HL-60 (cell line): ENCODE measurements at regions not wholly inside any gene's neighbourhood (a gene's known extent, or its start where the extent isn't known, plus 50 kb on each side); places are given as distances from the start of the nearest gene placed in this dataset.
"Not testable (repeated sequence)": the region's sequence is repeated elsewhere in the genome, so short reads cannot be mapped to it uniquely, and the experiment has no call there.

Experiments
- DNase-seq, 2 experiments: peaks; one replicate each; pipeline ENCODE4 v3.0.0-alpha.2; 2010 to 2020; ENCODE audit warnings: low read depth in 1 of 2, low spot score in 1 of 2
- H3K27ac ChIP-seq: fragments of 250-450 bp; sonication (Bioruptor Pico); replicated peaks from 2 replicates; pipeline ENCODE4 v1.5.1; 2020; ENCODE audit warnings: mild to moderate bottlenecking, moderate library complexity
- H3K27me3 ChIP-seq: fragments of 250-450 bp; sonication (Bioruptor Pico); 2 replicates; pipeline ENCODE4 v1.5.1; 2021; ENCODE audit warnings: mild to moderate bottlenecking, moderate library complexity; ENCODE audit not compliant: insufficient read depth, poor library complexity, severe bottlenecking
- H3K4me3 ChIP-seq: replicated peaks from 2 replicates; pipeline ENCODE4 v1.5.1; 2011; ENCODE audit warnings: mild to moderate bottlenecking, control low read depth, low read length; ENCODE audit not compliant: insufficient read depth
- CTCF ChIP-seq: IDR thresholded peaks from one replicate; pipeline ENCODE4 v1.5.1; 2011; ENCODE audit warnings: low read length, control low read depth, inconsistent platforms; ENCODE audit not compliant: insufficient read depth
- GABPA ChIP-seq: IDR thresholded peaks from 2 replicates; pipeline ENCODE4 v1.6.1; 2012; ENCODE audit warnings: low read depth
- POLR2AphosphoS5 ChIP-seq: IDR thresholded peaks from 2 replicates; pipeline ENCODE4 v1.6.1; 2012; ENCODE audit warnings: low read depth
- REST ChIP-seq: IDR thresholded peaks from 2 replicates; pipeline ENCODE4 v1.6.1; 2012; ENCODE audit warnings: low read depth; ENCODE audit not compliant: insufficient replicate concordance
- SPI1 ChIP-seq: IDR thresholded peaks from 2 replicates; pipeline ENCODE4 v1.6.1; 2012; ENCODE audit warnings: low read depth, mild to moderate bottlenecking, borderline replicate concordance

- Histone ChIP-seq H3K27me3 (no peaks in the 10 kb centered on the region), H3K27ac (no peak overlapping the region), H3K4me3 (no peak overlapping the region)
- DNase-seq = no peak
- no peak for TF ChIP-seq CTCF
- no peak for TF ChIP-seq SPI1
- no peak for TF ChIP-seq REST
- TF ChIP-seq POLR2AphosphoS5 = no peak
Measured at GRCh38 chr10:25839683-25840082, 94.3 kb upstream of the MYO3A start.

GRCh38 chr10:25840875-25841274, 93.2 kb upstream of the MYO3A start:
- H3K4me3 ChIP-seq, H3K27ac ChIP-seq, DNase-seq, H3K27me3 ChIP-seq: not testable (repeated sequence)

GRCh38 chr10:25842146-25842545, 91.9 kb upstream of the MYO3A start:
- DNase-seq = no peak
- H3K27ac ChIP-seq = no peak overlapping the region
- TF ChIP-seq CTCF (no peak), SPI1 (no peak), GABPA (no peak), REST (no peak), POLR2AphosphoS5 (no peak)
- no peak overlapping the region for H3K4me3 ChIP-seq
- no peaks in the 10 kb centered on the region for H3K27me3 ChIP-seq

- H3K27me3 ChIP-seq = no peaks in the 10 kb centered on the region
- H3K27ac ChIP-seq = no peak overlapping the region
- DNase-seq = no peak
- no peak for TF ChIP-seq REST
- no peak overlapping the region for H3K4me3 ChIP-seq
Measured at GRCh38 chr10:25843551-25844170, 90.4 kb upstream of the MYO3A start.

GRCh38 chr10:25844716-25845115, 89.3 kb upstream of the MYO3A start:
- not testable (repeated sequence) for DNase-seq, H3K4me3 ChIP-seq, H3K27ac ChIP-seq, H3K27me3 ChIP-seq
